GM12891 (cell line): ENCODE measurements at regions not wholly inside any gene's neighbourhood (a gene's known extent, or its start where the extent isn't known, plus 50 kb on each side); places are given as distances from the start of the nearest gene placed in this dataset.

ENCODE experiments used
- PAX5 ChIP-seq: IDR thresholded peaks from 2 replicates; pipeline ENCODE4 v1.6.1; 2011; ENCODE audit warnings: low read length, moderate library complexity, mild to moderate bottlenecking; ENCODE audit not compliant: insufficient read depth, severe bottlenecking
- POLR2A ChIP-seq: IDR thresholded peaks from 2 replicates; pipeline ENCODE4 v1.6.1; 2011; ENCODE audit warnings: low read depth, low read length, control low read depth
- POLR2AphosphoS5 ChIP-seq: IDR thresholded peaks from 2 replicates; pipeline ENCODE4 v1.6.1; 2011; ENCODE audit warnings: low read depth, low read length, control low read depth
- POU2F2 ChIP-seq: IDR thresholded peaks from 2 replicates; pipeline ENCODE4 v1.6.1; 2011; ENCODE audit warnings: low read depth, mild to moderate bottlenecking, control low read depth, low read length, moderate library complexity
- SPI1 ChIP-seq: IDR thresholded peaks from 2 replicates; pipeline ENCODE4 v1.6.1; 2011; ENCODE audit warnings: low read depth, low read length, control low read depth
- TAF1 ChIP-seq: IDR thresholded peaks from 2 replicates; pipeline ENCODE4 v1.6.1; 2011; ENCODE audit warnings: low read depth, low read length, control low read depth

DNA sequence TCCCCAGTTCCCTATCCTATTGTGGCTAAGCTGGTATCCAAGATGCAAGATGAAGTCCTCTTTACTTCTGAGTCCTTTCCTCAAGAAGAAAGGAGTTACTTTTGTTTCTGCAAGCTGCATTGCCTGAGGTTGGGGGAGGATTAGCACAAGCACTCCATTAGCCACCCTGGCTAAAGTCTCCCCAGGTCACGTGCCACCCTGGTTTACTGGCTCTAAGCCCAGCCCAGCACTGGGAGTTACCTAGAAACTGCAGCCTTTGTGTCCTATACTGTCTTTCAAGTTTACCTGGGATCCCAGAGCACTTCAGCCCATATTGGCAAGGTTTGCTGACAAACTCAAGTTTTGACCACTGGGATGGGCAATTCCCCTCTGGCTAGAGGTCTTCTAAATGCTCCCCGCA, 78.4 kb upstream of the DBX1 start:
- TF ChIP-seq PAX5 (no peak), POLR2A (no peak), TAF1 (no peak), POLR2AphosphoS5 (no peak), SPI1 (no peak), POU2F2 (no peak)
